OCI-M1 (cell line): ENCODE measurements at regions not wholly inside any gene's neighbourhood (a gene's known extent, or its start where the extent isn't known, plus 50 kb on each side); places are given as distances from the start of the nearest gene placed in this dataset.
"Not testable (repeated sequence)": the region's sequence is repeated elsewhere in the genome, so short reads cannot be mapped to it uniquely, and the experiment has no call there.

Experiments used
- DNase-seq: peaks from one replicate; lab custom pipeline; 2025; lab: John Stamatoyannopoulos, UW

- DNase-seq = no peak
These were observed 933.8 kb downstream of the TLE1 start for GRCh38 chr9:80755586-80755985.

GRCh38 chr9:80747056-80747455 is 942.3 kb downstream of the TLE1 start:
- not testable (repeated sequence) for DNase-seq

GRCh38 chr9:80732506-80732905 is 956.8 kb downstream of the TLE1 start:
- DNase-seq = no peak

GRCh38 chr9:80720579-80720978 is 968.8 kb downstream of the TLE1 start:
- no peak for DNase-seq

- DNase-seq = no peak
These were observed 982.2 kb downstream of the TLE1 start for GRCh38 chr9:80707120-80707519.

GRCh38 chr9:80701061-80701460 is 988.3 kb downstream of the TLE1 start:
- no peak for DNase-seq

GRCh38 chr9:80699511-80699998 is 989.8 kb downstream of the TLE1 start:
- no peak for DNase-seq

GRCh38 chr9:80698725-80699410 is 990.5 kb downstream of the TLE1 start:
- DNase-seq = no peak

- DNase-seq = no peak
These were observed 996.6 kb downstream of the TLE1 start for GRCh38 chr9:80692751-80693150.

- DNase-seq = no peak
These were observed 998.1 kb downstream of the TLE1 start for GRCh38 chr9:80691229-80691628.

- DNase-seq = peak; percentile 12
These were observed 998.9 kb downstream of the TLE1 start for GRCh38 chr9:80690349-80690939.

- DNase-seq = no peak
These were observed 1009.4 kb downstream of the TLE1 start for GRCh38 chr9:80679916-80680315.

- no peak for DNase-seq
These were observed 1010.4 kb downstream of the TLE1 start for GRCh38 chr9:80678906-80679305.

- DNase-seq = no peak
These were observed 1015.9 kb downstream of the TLE1 start for GRCh38 chr9:80673496-80673895.

GRCh38 chr9:80665479-80665878 is 1023.9 kb downstream of the TLE1 start:
- DNase-seq = no peak

- no peak for DNase-seq
These were observed 1024.8 kb downstream of the TLE1 start for GRCh38 chr9:80664327-80665210.

GRCh38 chr9:80659751-80660150 is 1029.6 kb downstream of the TLE1 start:
- DNase-seq = not testable (repeated sequence)

- no peak for DNase-seq
These were observed 1038.3 kb downstream of the TLE1 start for GRCh38 chr9:80651044-80651443.

- DNase-seq = no peak
These were observed 1039.9 kb downstream of the TLE1 start for GRCh38 chr9:80649496-80649895.

- DNase-seq = no peak
These were observed 1040.3 kb downstream of the TLE1 start for GRCh38 chr9:80649001-80649420.

- DNase-seq = no peak
These were observed 1041.0 kb downstream of the TLE1 start for GRCh38 chr9:80648336-80648735.

- DNase-seq = no peak
These were observed 1043.1 kb downstream of the TLE1 start for GRCh38 chr9:80646211-80646610.

- DNase-seq = no peak
These were observed 1045.3 kb downstream of the TLE1 start for GRCh38 chr9:80644044-80644443.
